ENCODE measurements at regions not wholly inside any gene's neighbourhood (a gene's known extent, or its start where the extent isn't known, plus 50 kb on each side); places are given as distances from the start of the nearest gene placed in this dataset.

GRCh38 chr6:122145246-122145645 lies 254.2 kb upstream of the HSF2 start:
- H3K4me3 ChIP-seq (ENCODE audit: low read depth, low read length) = no peak overlapping the region
- DNase-seq (ENCODE audit: low read depth) = no peak
- TF ChIP-seq CTCF (conservative IDR thresholded peaks at IDR 0.05; ENCODE audit: low read depth, low read length) = no peak

DNA sequence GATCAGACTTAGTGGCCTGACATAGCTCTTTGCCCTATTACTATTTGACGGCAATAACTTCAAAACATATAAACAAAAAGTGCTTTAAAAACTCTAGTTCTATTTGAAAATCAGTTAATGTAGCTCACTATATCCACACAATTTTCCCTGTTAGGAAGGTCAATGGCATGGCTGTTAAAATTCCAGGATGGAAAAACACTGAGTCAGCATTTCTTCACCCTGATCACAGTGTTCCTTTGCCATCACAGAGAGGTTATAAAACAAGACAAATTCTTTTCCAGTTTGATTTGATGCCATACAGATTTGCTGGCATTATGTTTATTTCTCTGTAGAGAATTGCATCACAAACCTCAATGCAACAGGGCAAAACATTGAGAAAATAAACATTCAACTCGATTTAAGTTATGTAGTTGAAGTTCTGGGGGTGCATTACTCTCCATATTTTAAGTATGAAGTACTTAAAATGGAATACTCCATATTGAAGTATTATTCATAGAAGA lies 253.7 kb upstream of the HSF2 start:
- DNase-seq (ENCODE audit: low read depth) = no peak
- H3K4me3 ChIP-seq (ENCODE audit: low read depth, low read length) = no peak overlapping the region
- TF ChIP-seq CTCF (conservative IDR thresholded peaks at IDR 0.05; ENCODE audit: low read depth, low read length) = no peak

GRCh38 chr6:122147291-122147690 lies 252.2 kb upstream of the HSF2 start:
- no peak for DNase-seq (ENCODE audit: low read depth)
- H3K4me3 ChIP-seq (ENCODE audit: low read depth, low read length) = no peak overlapping the region

GRCh38 chr6:122151066-122151465 lies 248.4 kb upstream of the HSF2 start:
- no peak overlapping the region for H3K4me3 ChIP-seq (ENCODE audit: low read depth, low read length)
- no peak for DNase-seq (ENCODE audit: low read depth)
- TF ChIP-seq CTCF (conservative IDR thresholded peaks at IDR 0.05; ENCODE audit: low read depth, low read length) = no peak

More at GRCh38 chr6:122147291-122147690, 252.2 kb upstream of the HSF2 start:
- TF ChIP-seq CTCF (conservative IDR thresholded peaks at IDR 0.05; ENCODE audit: low read depth, low read length) = no peak

GRCh38 chr6:122151763-122152162 lies 247.7 kb upstream of the HSF2 start:
- H3K4me3 ChIP-seq (ENCODE audit: low read depth, low read length) = no peak overlapping the region
- no peak for DNase-seq (ENCODE audit: low read depth)
- TF ChIP-seq CTCF (conservative IDR thresholded peaks at IDR 0.05; ENCODE audit: low read depth, low read length) = no peak

GRCh38 chr6:122153557-122153956 lies 245.9 kb upstream of the HSF2 start:
- TF ChIP-seq CTCF (conservative IDR thresholded peaks at IDR 0.05; ENCODE audit: low read depth, low read length) = no peak
- DNase-seq (ENCODE audit: low read depth) = no peak

GRCh38 chr6:122154155-122154554 lies 245.3 kb upstream of the HSF2 start:
- TF ChIP-seq CTCF (conservative IDR thresholded peaks at IDR 0.05; ENCODE audit: low read depth, low read length) = no peak
- no peak overlapping the region for H3K4me3 ChIP-seq (ENCODE audit: low read depth, low read length)
- no peak for DNase-seq (ENCODE audit: low read depth)

More at GRCh38 chr6:122153557-122153956, 245.9 kb upstream of the HSF2 start:
- no peak overlapping the region for H3K4me3 ChIP-seq (ENCODE audit: low read depth, low read length)

All from choroid plexus epithelial cell (primary cell).